ENCODE measurements at regions not wholly inside any gene's neighbourhood (a gene's known extent, or its start where the extent isn't known, plus 50 kb on each side); places are given as distances from the start of the nearest gene placed in this dataset.

GRCh38 chr16:86366481-86366880 lies 143.8 kb upstream of the FOXF1 start:
- no peak overlapping the region for H3K27ac ChIP-seq
- no peak for TF ChIP-seq POLR2A (IDR thresholded peaks at IDR 0.05)
- TF ChIP-seq CTCF (IDR thresholded peaks at IDR 0.05) = no peak

GRCh38 chr16:86367291-86368072 lies 142.8 kb upstream of the FOXF1 start:
- no peaks in the 10 kb centered on the region for H3K27me3 ChIP-seq
- H3K9me3 ChIP-seq = no peaks in the 10 kb centered on the region
- no peak overlapping the region for H3K4me3 ChIP-seq (replicated peaks in 1 of 3)
- intact Hi-C loops (cut with DNase I) = no loop called here
- DNase-seq = no peak
- no peak for TF ChIP-seq CTCF (IDR thresholded peaks at IDR 0.05)
- TF ChIP-seq POLR2A (IDR thresholded peaks at IDR 0.05) = no peak
- H3K27ac ChIP-seq = no peak overlapping the region
- no peaks in the 10 kb centered on the region for H3K4me1 ChIP-seq
- 57 to 60% methylated on average over 9 to 12 of the region's 12 CpGs for WGBS, 2 donors
- no peaks in the 10 kb centered on the region for H3K36me3 ChIP-seq

More at GRCh38 chr16:86366481-86366880, 143.8 kb upstream of the FOXF1 start:
- Histone ChIP-seq H3K9me3 (no peaks in the 10 kb centered on the region), H3K4me1 (no peaks in the 10 kb centered on the region), H3K36me3 (no peaks in the 10 kb centered on the region), H3K4me3 (replicated peaks in 1 of 3) (no peak overlapping the region), H3K27me3 (no peaks in the 10 kb centered on the region)
- 12 to 20% methylated on average over 1 of the region's 1 CpG for WGBS, 2 donors
- no peak for DNase-seq
- intact Hi-C loops (cut with DNase I) = no loop called here

- no peak overlapping the region for H3K4me3 ChIP-seq (replicated peaks in 1 of 3)
- intact Hi-C loops (cut with DNase I) = no loop called here
- H3K36me3 ChIP-seq = no peaks in the 10 kb centered on the region
- no peak for DNase-seq
- H3K27me3 ChIP-seq = no peaks in the 10 kb centered on the region
- no peak overlapping the region for H3K27ac ChIP-seq
- no peaks in the 10 kb centered on the region for H3K4me1 ChIP-seq
- TF ChIP-seq CTCF (IDR thresholded peaks at IDR 0.05) (no peak), POLR2A (IDR thresholded peaks at IDR 0.05) (no peak)
- no peaks in the 10 kb centered on the region for H3K9me3 ChIP-seq
- WGBS, 2 donors = 83 to 85% methylated on average over 12 of the region's 12 CpGs
Observed at GRCh38 chr16:86368261-86368660, 142.1 kb upstream of the FOXF1 start.

- Histone ChIP-seq H3K4me3 (replicated peaks in 1 of 3) (no peak overlapping the region), H3K36me3 (no peaks in the 10 kb centered on the region), H3K27ac (no peak overlapping the region), H3K9me3 (no peaks in the 10 kb centered on the region), H3K4me1 (no peaks in the 10 kb centered on the region), H3K27me3 (no peaks in the 10 kb centered on the region)
- TF ChIP-seq POLR2A (IDR thresholded peaks at IDR 0.05) (no peak), CTCF (IDR thresholded peaks at IDR 0.05) (no peak)
- 82 to 90% methylated on average over 6 of the region's 6 CpGs for WGBS, 2 donors
- intact Hi-C loops (cut with DNase I) = no loop called here
- no peak for DNase-seq
Observed at GRCh38 chr16:86370062-86370461, 140.3 kb upstream of the FOXF1 start.

- no peaks in the 10 kb centered on the region for H3K27me3 ChIP-seq
- no peaks in the 10 kb centered on the region for H3K4me1 ChIP-seq
- intact Hi-C loops (cut with DNase I) = no loop called here
- no peaks in the 10 kb centered on the region for H3K36me3 ChIP-seq
- 69 to 73% methylated on average over 8 to 20 of the region's 20 CpGs for WGBS, 2 donors
- no peak for TF ChIP-seq CTCF (IDR thresholded peaks at IDR 0.05)
- no peak for TF ChIP-seq POLR2A (IDR thresholded peaks at IDR 0.05)
- no peak overlapping the region for H3K27ac ChIP-seq
- DNase-seq = no peak
- H3K4me3 ChIP-seq (replicated peaks in 1 of 3) = no peak overlapping the region
- H3K9me3 ChIP-seq = no peaks in the 10 kb centered on the region
Observed at GRCh38 chr16:86371083-86371803, 139.1 kb upstream of the FOXF1 start.
